ENCODE measurements at regions not wholly inside any gene's neighbourhood (a gene's known extent, or its start where the extent isn't known, plus 50 kb on each side); places are given as distances from the start of the nearest gene placed in this dataset.

- TF ChIP-seq FOXP2 (optimal IDR thresholded peaks at IDR 0.05; ENCODE audit: borderline replicate concordance, extremely low read depth, extremely low read length, insufficient read depth) (no peak), REST (IDR thresholded peaks at IDR 0.05; ENCODE audit: insufficient read depth in 1 of 2, low read depth in 2 of 2, low read length in 2 of 2) (no peak), POLR2AphosphoS5 (IDR thresholded peaks at IDR 0.05; ENCODE audit: low read depth, low read length) (no peak), SIN3A (IDR thresholded peaks at IDR 0.05; ENCODE audit: borderline replicate concordance, insufficient read depth, low read length) (no peak), TAF1 (IDR thresholded peaks at IDR 0.05; ENCODE audit: borderline replicate concordance, insufficient read depth, low read length) (no peak)
Measured at GRCh38 chr16:87066133-87067002, 250.8 kb downstream of the C16orf95 start.

- TF ChIP-seq TAF1 (IDR thresholded peaks at IDR 0.05; ENCODE audit: borderline replicate concordance, insufficient read depth, low read length) (no peak), SIN3A (IDR thresholded peaks at IDR 0.05; ENCODE audit: borderline replicate concordance, insufficient read depth, low read length) (no peak), FOXP2 (optimal IDR thresholded peaks at IDR 0.05; ENCODE audit: borderline replicate concordance, extremely low read depth, extremely low read length, insufficient read depth) (no peak), POLR2AphosphoS5 (IDR thresholded peaks at IDR 0.05; ENCODE audit: low read depth, low read length) (no peak), REST (IDR thresholded peaks at IDR 0.05; ENCODE audit: insufficient read depth in 1 of 2, low read depth in 2 of 2, low read length in 2 of 2) (no peak)
Measured at GRCh38 chr16:87067003-87067556, 250.1 kb downstream of the C16orf95 start.

GRCh38 chr16:87067836-87068761 is 249.1 kb downstream of the C16orf95 start:
- TF ChIP-seq SIN3A (IDR thresholded peaks at IDR 0.05; ENCODE audit: borderline replicate concordance, insufficient read depth, low read length) (no peak), TAF1 (IDR thresholded peaks at IDR 0.05; ENCODE audit: borderline replicate concordance, insufficient read depth, low read length) (no peak), POLR2AphosphoS5 (IDR thresholded peaks at IDR 0.05; ENCODE audit: low read depth, low read length) (no peak), FOXP2 (optimal IDR thresholded peaks at IDR 0.05; ENCODE audit: borderline replicate concordance, extremely low read depth, extremely low read length, insufficient read depth) (no peak), REST (IDR thresholded peaks at IDR 0.05; ENCODE audit: insufficient read depth in 1 of 2, low read depth in 2 of 2, low read length in 2 of 2) (no peak)

- TF ChIP-seq TAF1 (IDR thresholded peaks at IDR 0.05; ENCODE audit: borderline replicate concordance, insufficient read depth, low read length) (no peak), REST (IDR thresholded peaks at IDR 0.05; ENCODE audit: insufficient read depth in 1 of 2, low read depth in 2 of 2, low read length in 2 of 2) (no peak), FOXP2 (optimal IDR thresholded peaks at IDR 0.05; ENCODE audit: borderline replicate concordance, extremely low read depth, extremely low read length, insufficient read depth) (no peak), POLR2AphosphoS5 (IDR thresholded peaks at IDR 0.05; ENCODE audit: low read depth, low read length) (no peak), SIN3A (IDR thresholded peaks at IDR 0.05; ENCODE audit: borderline replicate concordance, insufficient read depth, low read length) (no peak)
Measured at GRCh38 chr16:87068762-87069150, 248.4 kb downstream of the C16orf95 start.
